ENCODE measurements at regions not wholly inside any gene's neighbourhood (a gene's known extent, or its start where the extent isn't known, plus 50 kb on each side); places are given as distances from the start of the nearest gene placed in this dataset.

GRCh38 chr9:551986-552929 lies 289.2 kb upstream of the DMRT1 start:
- no peak for DNase-seq

GRCh38 chr9:555493-555892 lies 286.0 kb upstream of the DMRT1 start:
- no peak for DNase-seq

GRCh38 chr9:556199-556598 lies 285.3 kb upstream of the DMRT1 start:
- no peak for DNase-seq

- no peak for DNase-seq
These were observed 284.8 kb upstream of the DMRT1 start for GRCh38 chr9:556675-557074.

- no peak for DNase-seq
These were observed 283.8 kb upstream of the DMRT1 start for GRCh38 chr9:557601-558201.

- no peak for DNase-seq
These were observed 280.1 kb upstream of the DMRT1 start for GRCh38 chr9:561427-561826.

DNA sequence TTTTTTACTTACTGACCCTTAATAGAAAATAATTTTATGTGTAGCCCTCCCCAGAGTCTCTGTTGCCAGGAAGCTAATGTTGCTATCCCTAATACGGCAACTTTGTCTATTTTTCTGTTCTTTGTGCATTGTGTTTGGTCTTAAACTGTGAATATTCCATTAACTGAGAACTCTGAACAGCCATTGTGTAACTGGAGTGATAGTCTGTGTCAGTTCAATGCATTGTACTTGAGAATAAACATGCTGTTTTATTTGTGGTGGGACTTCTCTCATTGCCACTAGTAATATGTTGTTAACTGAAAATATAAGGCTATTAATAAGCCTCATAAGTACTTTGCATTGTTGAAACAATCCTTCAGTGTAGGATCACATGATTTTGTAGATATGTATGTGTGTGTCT lies 278.3 kb upstream of the DMRT1 start:
- DNase-seq = no peak

- DNase-seq = no peak
These were observed 276.0 kb upstream of the DMRT1 start for GRCh38 chr9:565528-565927.

- no peak for DNase-seq
These were observed 274.3 kb upstream of the DMRT1 start for GRCh38 chr9:567128-567746.

DNA sequence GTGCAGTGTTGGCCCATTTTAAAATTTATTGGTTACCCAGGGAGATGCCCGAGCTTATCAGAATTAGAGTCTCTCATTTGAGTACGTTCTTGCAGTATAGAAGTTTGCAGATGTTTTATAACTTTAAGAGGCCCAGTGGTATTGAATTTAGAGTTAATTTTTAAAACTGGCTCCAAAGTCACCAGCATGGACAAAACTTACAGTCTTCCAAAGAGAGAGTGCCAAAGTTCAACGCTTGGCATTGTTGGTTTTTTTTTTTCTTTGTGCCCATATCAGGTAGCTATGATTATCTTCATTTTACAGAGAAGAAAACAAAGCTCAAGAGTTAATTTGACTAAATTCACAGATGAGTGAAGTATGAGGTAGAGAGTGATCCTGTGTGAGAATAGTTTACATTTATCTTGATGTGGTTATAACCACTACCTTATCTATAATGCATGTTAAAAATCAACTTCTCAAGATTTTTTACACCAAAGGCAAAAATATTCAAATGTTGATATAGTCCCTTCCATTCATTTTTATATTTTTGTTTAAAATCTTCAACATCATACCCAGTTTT lies 273.7 kb upstream of the DMRT1 start:
- DNase-seq = no peak

DNA sequence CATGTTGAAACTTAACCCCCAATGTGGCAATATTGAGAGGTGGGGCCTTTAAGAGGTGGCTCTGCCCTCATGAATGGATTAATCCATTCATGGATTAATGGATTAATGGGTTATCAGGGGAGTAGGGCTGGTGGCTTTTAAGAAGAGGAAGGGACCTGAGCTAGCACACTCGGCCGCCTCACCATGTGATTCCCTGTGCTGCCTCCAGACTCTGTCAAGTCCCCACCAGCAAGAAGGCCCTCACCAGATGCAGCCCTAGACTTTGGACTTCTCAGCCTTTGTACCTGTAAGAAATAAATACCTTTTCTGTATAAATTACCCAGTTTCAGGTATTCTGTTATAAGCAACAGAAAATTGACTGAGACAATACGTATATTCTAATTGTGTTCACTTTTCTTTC lies 272.2 kb upstream of the DMRT1 start:
- DNase-seq = no peak

DNA sequence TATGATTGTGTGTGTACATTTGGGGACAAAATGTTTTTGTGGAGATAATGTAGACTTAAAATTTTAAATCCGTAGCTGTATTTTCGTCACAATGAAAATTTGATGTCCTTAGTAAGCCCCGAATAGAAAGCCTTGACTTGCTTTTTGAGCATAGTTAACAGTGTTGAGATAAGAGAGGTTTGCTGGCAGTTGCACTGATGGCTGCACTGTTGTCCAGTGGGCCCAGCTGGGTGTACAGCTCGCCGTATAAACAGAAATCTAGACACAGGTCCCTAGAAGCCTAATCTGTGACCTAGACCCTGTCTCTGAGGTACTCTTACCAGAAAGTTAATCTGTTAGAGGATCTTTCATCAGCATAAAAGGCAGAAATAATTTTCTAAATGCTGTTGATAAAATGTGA lies 271.3 kb upstream of the DMRT1 start:
- DNase-seq = no peak

DNA sequence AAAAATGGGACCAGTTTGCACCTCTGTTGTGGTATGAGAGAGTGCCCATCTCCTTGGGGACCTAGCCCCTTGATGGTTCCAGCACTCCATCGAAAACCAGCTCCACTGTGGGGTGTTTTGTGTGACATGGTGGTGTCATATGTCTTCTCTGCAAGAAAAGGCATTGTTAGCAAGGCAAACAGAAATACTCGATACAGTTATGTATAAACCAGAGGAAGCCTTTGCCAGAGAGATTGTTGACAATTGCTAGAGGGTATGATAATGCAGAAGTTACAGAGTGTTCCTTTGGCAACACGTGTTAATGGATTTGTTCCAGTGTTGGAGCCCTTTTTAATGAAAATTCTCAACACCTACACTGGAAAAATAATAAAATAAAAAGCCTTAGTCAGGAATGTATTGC lies 270.4 kb upstream of the DMRT1 start:
- DNase-seq = no peak

- DNase-seq = no peak
These were observed 269.8 kb upstream of the DMRT1 start for GRCh38 chr9:571741-572140.

- no peak for DNase-seq
These were observed 267.6 kb upstream of the DMRT1 start for GRCh38 chr9:573691-574410.

DNA sequence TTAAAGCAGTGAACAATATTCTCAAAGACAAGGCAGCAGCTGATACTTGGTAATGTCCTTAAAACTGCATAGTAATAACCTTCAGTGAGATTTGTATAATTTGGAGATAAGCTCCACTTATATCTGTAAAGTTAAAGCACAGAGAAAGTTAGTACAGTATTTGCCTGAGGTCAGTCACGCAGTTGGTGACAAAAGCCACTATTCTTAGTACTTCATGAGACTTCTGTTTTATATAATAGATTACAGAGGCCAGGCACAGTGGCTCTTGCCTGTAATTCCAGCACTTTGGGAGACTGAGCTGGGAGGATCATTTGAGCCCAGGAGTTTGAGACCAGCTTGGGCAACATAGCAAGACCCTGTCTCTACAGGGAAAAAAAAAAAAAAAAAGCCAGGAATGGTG lies 266.4 kb upstream of the DMRT1 start:
- no peak for DNase-seq

DNA sequence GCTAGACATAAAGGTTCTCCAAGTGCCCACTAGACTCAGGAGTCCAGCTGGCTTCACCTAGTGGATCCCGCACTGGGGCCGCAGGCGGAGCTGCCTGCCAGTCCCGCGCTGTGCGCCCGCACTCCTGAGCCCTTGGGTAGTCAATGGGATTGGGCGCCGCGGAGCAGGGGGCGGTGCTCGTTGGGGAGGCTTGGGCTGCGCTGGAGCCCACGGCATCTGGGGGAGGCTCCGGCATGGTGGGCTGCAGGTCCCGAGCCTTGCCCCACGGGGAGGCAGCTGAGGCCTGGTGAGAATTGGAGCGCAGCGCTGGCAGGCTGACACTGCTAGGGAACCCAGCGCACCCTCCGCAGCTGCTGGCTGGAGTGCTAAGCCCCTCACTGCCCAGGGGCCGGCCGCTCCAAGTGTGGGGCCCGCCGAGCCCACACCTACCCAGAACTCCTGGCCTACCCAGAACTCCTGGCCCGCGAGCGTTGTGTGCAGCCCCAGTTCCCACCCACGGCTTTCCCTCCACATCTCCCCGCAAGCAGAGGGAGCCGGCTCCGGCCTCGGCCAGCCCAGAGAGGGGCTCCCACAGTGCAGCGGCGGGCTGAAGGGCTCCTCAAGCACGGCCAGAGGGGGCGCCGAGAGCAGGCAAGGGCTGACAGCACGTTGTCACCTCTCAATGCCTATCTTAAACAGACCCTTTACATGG lies 260.7 kb upstream of the DMRT1 start:
- no peak for DNase-seq

DNA sequence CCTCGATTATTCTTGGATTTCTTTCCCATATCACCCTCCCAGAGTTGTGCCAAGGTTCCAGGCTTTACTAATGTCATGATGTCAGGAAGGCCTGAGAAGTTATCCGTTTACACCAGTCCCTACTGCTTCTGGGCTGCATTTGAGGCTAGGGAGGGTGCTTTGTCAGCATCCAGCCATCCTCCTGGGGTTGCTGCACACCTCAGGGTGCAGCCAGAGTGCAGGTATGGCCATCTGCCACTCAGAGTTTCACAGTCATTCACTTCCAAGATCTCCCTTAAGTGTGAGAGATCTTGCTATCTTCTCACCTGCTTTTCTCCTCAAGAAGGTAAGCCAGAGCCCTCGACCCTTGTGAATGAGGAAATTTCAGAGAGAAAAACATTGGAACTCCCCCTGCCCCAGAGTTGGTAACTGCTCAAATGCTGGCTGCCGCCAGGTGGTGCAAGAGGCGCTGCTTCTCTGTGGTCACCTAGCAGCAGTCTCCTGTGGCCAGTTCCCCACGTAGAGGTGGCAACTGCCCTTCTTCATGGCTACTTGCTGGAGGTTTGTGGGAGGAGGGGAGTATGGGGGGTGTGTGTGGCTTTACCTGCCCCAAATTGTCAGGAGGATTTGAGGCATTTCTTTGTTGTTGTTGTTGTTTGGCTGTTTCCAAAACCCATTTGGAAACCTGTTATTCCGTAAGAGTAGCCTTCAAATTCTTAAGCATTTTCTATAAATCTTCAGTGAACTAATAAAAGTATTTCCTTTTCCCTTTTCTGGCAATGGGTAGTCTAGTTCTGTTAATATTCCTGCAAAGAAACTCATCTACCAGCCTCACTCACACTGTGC lies 259.6 kb upstream of the DMRT1 start:
- no peak for DNase-seq

DNA sequence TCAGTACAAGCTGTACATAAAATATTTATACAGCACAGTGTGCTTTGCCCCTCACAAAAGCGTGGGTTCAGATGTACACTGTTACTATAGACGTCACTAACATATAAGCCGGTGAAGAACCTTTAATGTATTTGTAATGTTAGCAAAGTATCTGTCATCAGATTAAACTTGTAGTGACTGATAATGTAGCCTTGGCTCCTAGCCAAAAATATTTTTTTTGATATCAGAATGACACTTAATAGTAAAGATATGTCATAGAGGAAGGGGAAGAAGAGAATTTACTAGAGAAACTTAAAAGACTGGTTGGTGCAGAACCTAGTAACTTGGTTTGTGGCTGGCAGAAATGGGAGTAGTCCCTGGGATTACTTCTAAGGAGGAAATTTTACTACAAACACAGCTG lies 258.7 kb upstream of the DMRT1 start:
- no peak for DNase-seq

DNA sequence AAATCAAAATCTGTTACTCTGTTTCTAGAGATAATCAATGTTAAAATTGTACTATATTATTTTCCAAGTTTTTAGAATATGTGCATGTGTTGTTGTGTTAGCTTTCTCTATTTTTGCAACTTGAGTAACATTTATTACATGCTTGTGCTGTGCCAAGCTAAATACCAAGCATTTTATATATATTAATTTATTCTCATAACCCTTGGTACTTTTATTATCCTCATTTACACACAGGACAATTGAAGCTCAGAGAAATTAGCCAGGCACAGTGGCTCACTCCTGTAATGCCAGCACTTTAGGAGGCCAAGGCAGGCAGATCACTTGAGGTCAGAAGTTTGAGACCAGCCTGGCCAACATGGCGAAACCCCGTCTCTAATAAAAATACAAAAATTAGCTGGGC lies 254.0 kb upstream of the DMRT1 start:
- DNase-seq = no peak

DNA sequence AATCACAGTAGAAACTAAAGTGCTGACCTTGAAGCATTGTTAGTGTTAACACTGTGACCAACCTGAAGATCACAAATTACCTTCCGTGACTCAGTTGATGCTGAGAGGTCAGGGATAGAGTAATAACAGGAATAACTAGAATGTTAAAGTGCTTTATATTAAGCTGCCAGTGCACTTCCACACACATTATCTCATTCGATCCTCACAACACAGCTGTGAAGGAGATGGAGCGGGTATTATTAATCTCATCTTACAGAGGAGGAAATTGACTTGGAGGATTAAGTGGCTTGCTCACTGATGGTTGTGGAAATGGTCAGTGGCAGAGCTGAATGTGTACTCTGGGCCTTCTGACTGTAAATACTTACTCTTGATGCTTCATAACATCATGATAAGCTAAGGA lies 252.5 kb upstream of the DMRT1 start:
- DNase-seq = no peak

GRCh38 chr9:589723-590122 lies 251.8 kb upstream of the DMRT1 start:
- DNase-seq = no peak
